PC-3 (cell line): ENCODE measurements at regions not wholly inside any gene's neighbourhood (a gene's known extent, or its start where the extent isn't known, plus 50 kb on each side); places are given as distances from the start of the nearest gene placed in this dataset.
"Not testable (repeated sequence)": the region's sequence is repeated elsewhere in the genome, so short reads cannot be mapped to it uniquely, and the experiment has no call there.

Experiments
- ATAC-seq: fragments of 200-7000 bp; cut with Tn5 transposase; 2 replicates; pipeline ENCODE4 v1.9.1; 2020; ENCODE audit warnings: mild to moderate bottlenecking, moderate library complexity
- BruUV-seq: library from RNA; stranded (reverse); fragments of 400-500 nt; replicated peaks from 2 replicates; lab custom pipeline; 2021; lab: Mats Ljungman, UMichigan
- CTCF ChIA-PET: fragments of 300-600 bp; sonication (Branson Sonifier 250); formaldehyde crosslinking; loops from one replicate; lab custom pipeline; 2022; ENCODE audit warnings: antibody characterized with exemption; lab: Charles Lee
- POLR2A ChIA-PET: fragments of 300-600 bp; sonication (Branson Sonifier 250); formaldehyde crosslinking; loops from one replicate; lab custom pipeline; 2022; ENCODE audit warnings: antibody characterized with exemption; ENCODE audit not compliant: unreplicated experiment; lab: Charles Lee
- DNase-seq: peaks from one replicate; pipeline ENCODE4 v3.0.0-alpha.2; 2015
- H2AFZ ChIP-seq: fragments of 300-600 bp; sonication (generic); 2 replicates; pipeline ENCODE4 v1.6.0; 2016; ENCODE audit warnings: antibody characterized with exemption, low read length
- H3F3A ChIP-seq: fragments of 300-600 bp; sonication (generic); one replicate; pipeline ENCODE4 v1.6.0; 2017; ENCODE audit warnings: antibody characterized with exemption, low read length, control low read depth, mild to moderate bottlenecking; ENCODE audit not compliant: unreplicated experiment
- H3K27ac ChIP-seq: fragments of 300-600 bp; sonication (generic); 2 replicates; pipeline ENCODE4 v1.5.1; 2016; ENCODE audit warnings: mild to moderate bottlenecking, low read length
- H3K27me3 ChIP-seq: fragments of 300-600 bp; sonication (generic); 2 replicates; pipeline ENCODE4 v1.6.1; 2016; ENCODE audit warnings: low read length, mixed read lengths
- H3K36me3 ChIP-seq: fragments of 300-600 bp; sonication (generic); 2 replicates; pipeline ENCODE4 v1.6.1; 2016; ENCODE audit warnings: low read depth, mixed run types, low read length, mixed read lengths
- H3K4me1 ChIP-seq: fragments of 300-600 bp; sonication (generic); 2 replicates; pipeline ENCODE4 v1.5.1; 2016; ENCODE audit warnings: low read length; ENCODE audit not compliant: insufficient read depth
- H3K4me2 ChIP-seq: fragments of 300-600 bp; sonication (generic); 2 replicates; pipeline ENCODE4 v1.6.0; 2016; ENCODE audit warnings: low read length
- H3K4me3 ChIP-seq: fragments of 300-600 bp; sonication (generic); 2 replicates; pipeline ENCODE4 v1.5.1; 2016; ENCODE audit warnings: mild to moderate bottlenecking, low read length, mixed read lengths
- H3K79me2 ChIP-seq: fragments of 300-600 bp; sonication (generic); 2 replicates; pipeline ENCODE4 v1.6.1; 2017; ENCODE audit warnings: low read length, mixed read lengths
- H3K9ac ChIP-seq: fragments of 300-600 bp; sonication (generic); 2 replicates; pipeline ENCODE4 v1.6.0; 2016; ENCODE audit warnings: mild to moderate bottlenecking, low read length
- H3K9me2 ChIP-seq: fragments of 300-600 bp; sonication (generic); replicated peaks from 2 replicates; pipeline ENCODE4 v1.6.1; 2016; ENCODE audit warnings: mixed run types, low read length, mixed read lengths
- H3K9me3 ChIP-seq: fragments of 300-600 bp; sonication (generic); 2 replicates; pipeline ENCODE4 v1.6.1; 2016; ENCODE audit warnings: low read length, mixed read lengths
- H4K20me1 ChIP-seq: fragments of 300-600 bp; sonication (generic); 2 replicates; pipeline ENCODE4 v1.6.1; 2016; ENCODE audit warnings: low read length, mixed read lengths
- EZH2 ChIP-seq: fragments of 300-600 bp; sonication (generic); IDR thresholded peaks from one replicate; pipeline ENCODE4 v1.6.1; 2017; ENCODE audit warnings: antibody characterized with exemption, mild to moderate bottlenecking, low read length; ENCODE audit not compliant: unreplicated experiment
- EZH2phosphoT487 ChIP-seq: fragments of 300-600 bp; sonication (generic); IDR thresholded peaks from 2 replicates; pipeline ENCODE4 v1.6.1; 2018; ENCODE audit warnings: mild to moderate bottlenecking, antibody characterized with exemption, low read length, borderline replicate concordance
- intact Hi-C: fragments of 100-400 bp; cut with micrococcal nuclease; formaldehyde crosslinking; loops from 2 replicates; pipeline ENCODE4 v1.9.0; 2023
- TF ChIP-seq, protein P1 (sequence below): fragments of 300-600 bp; sonication (generic); conservative IDR thresholded peaks from 2 replicates; pipeline ENCODE4 v1.5.1; 2017; ENCODE audit warnings: antibody characterized with exemption, low read depth, mild to moderate bottlenecking, low read length

- Histone ChIP-seq H3K4me2 (no peak overlapping the region), H3K79me2 (no peaks in the 10 kb centered on the region), H4K20me1 (no peaks in the 10 kb centered on the region), H3K9ac (no peak overlapping the region), H3K9me2 (no peaks in the 10 kb centered on the region), H3F3A (no peaks in the 10 kb centered on the region), H3K27me3 (peaks cover 32% of the 10 kb centered on the region), H3K4me1 (no peaks in the 10 kb centered on the region), H3K27ac (no peak overlapping the region), H3K36me3 (no peaks in the 10 kb centered on the region), H2AFZ (no peak overlapping the region), H3K9me3 (no peaks in the 10 kb centered on the region), H3K4me3 (no peak overlapping the region)
- DNase-seq (no peak), ATAC-seq (no peak)
- ChIA-PET CTCF (no interaction called here), POLR2A (no interaction called here)
- TF ChIP-seq, protein P1, sequence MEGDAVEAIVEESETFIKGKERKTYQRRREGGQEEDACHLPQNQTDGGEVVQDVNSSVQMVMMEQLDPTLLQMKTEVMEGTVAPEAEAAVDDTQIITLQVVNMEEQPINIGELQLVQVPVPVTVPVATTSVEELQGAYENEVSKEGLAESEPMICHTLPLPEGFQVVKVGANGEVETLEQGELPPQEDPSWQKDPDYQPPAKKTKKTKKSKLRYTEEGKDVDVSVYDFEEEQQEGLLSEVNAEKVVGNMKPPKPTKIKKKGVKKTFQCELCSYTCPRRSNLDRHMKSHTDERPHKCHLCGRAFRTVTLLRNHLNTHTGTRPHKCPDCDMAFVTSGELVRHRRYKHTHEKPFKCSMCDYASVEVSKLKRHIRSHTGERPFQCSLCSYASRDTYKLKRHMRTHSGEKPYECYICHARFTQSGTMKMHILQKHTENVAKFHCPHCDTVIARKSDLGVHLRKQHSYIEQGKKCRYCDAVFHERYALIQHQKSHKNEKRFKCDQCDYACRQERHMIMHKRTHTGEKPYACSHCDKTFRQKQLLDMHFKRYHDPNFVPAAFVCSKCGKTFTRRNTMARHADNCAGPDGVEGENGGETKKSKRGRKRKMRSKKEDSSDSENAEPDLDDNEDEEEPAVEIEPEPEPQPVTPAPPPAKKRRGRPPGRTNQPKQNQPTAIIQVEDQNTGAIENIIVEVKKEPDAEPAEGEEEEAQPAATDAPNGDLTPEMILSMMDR, result no peak
- no peak for TF ChIP-seq EZH2
- no peak for TF ChIP-seq EZH2phosphoT487
- BruUV-seq, result no TSS peak
- intact Hi-C loops, result no loop called here
Observed at GRCh38 chr6:991192-991591, 298.3 kb upstream of the EXOC2 start.

GRCh38 chr6:984031-984430 lies 291.1 kb upstream of the EXOC2 start:
- H3F3A ChIP-seq, result no peaks in the 10 kb centered on the region
- H3K4me1 ChIP-seq, result no peaks in the 10 kb centered on the region
- no peaks in the 10 kb centered on the region for H3K79me2 ChIP-seq
- H4K20me1 ChIP-seq, result no peaks in the 10 kb centered on the region
- no peak overlapping the region for H3K27ac ChIP-seq
- H3K36me3 ChIP-seq, result no peaks in the 10 kb centered on the region
- POLR2A ChIA-PET, result no interaction called here
- no peak overlapping the region for H3K4me2 ChIP-seq
- H3K27me3 ChIP-seq, result peaks cover 44% of the 10 kb centered on the region
- no peak overlapping the region for H3K4me3 ChIP-seq
- DNase-seq (no peak), ATAC-seq (no peak)
- H2AFZ ChIP-seq, result no peak overlapping the region
- CTCF ChIA-PET, result no interaction called here
- intact Hi-C loops, result no loop called here
- no peak for TF ChIP-seq EZH2phosphoT487
- TF ChIP-seq, protein P1, result no peak
- no peak for TF ChIP-seq EZH2
- no peaks in the 10 kb centered on the region for H3K9me2 ChIP-seq
- BruUV-seq, result no TSS peak
- no peak overlapping the region for H3K9ac ChIP-seq
- no peaks in the 10 kb centered on the region for H3K9me3 ChIP-seq

DNA sequence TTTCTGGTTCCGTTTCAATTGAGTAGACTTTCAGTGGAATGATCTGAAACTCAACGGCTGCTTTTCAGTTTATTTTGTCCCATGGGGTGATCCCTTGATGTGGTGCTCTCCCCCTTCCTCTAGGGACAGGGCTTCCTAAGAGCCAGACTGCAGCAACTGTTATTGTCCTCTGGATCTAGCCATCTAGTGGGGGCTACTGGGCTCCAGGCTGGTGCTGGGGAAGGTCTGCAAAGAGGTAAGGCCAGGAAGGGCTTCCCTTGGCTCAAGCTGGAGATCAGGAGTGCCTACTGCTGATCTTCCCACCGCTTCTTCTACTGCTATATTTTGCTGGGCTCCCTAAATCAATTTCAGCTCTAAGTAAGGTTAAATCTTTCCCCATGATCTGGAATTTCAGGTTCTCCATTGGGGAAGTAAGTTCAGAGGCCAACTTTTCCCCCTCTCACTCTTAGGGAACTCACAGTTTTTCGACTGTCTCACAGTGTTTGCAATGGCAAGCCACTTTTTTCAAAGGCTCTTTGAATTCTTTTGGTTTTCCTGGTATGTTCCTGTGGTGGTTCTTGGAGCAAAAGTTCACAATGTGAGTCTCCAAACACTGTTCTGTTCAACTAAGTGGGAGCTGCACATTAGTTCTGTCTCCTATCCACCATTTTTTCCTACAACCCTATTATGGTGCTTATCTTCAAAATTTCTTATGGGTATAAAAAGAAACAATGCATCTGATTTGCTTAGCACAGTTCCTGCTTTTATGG lies 286.2 kb upstream of the EXOC2 start:
- Histone ChIP-seq H3K27me3 (peaks cover 46% of the 10 kb centered on the region), H2AFZ (no peak overlapping the region), H3F3A (no peaks in the 10 kb centered on the region), H3K9me2 (no peaks in the 10 kb centered on the region), H3K9me3 (no peaks in the 10 kb centered on the region), H3K4me1 (no peaks in the 10 kb centered on the region), H3K79me2 (no peaks in the 10 kb centered on the region), H3K36me3 (no peaks in the 10 kb centered on the region), H4K20me1 (no peaks in the 10 kb centered on the region), H3K27ac (no peak overlapping the region), H3K9ac (no peak overlapping the region), H3K4me2 (no peak overlapping the region), H3K4me3 (no peak overlapping the region)
- ATAC-seq (no peak), DNase-seq (no peak)
- TF ChIP-seq, protein P1, result no peak
- no peak for TF ChIP-seq EZH2phosphoT487
- no peak for TF ChIP-seq EZH2
- POLR2A ChIA-PET, result no interaction called here
- CTCF ChIA-PET, result no interaction called here
- intact Hi-C loops, result no loop called here
- BruUV-seq, result no TSS peak

DNA sequence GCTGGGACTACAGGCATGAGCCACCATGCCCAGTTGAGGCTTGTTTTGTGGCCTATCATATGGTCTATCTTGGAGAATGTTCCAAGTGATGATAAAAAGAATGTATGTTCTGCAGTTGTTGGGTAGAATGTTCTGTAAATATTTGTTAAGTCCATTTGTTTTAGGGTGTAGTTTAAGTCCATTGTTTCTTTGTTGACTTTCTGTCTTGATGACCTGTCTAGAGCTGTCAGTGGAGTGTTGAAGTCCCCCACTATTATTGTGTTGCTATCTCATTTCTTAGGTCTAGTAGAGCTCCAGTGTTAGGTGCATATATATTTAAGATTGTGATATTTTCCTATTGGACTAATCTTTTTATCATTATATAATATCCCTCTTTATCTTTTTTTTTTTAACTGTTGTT lies 284.3 kb upstream of the EXOC2 start:
- H3K27ac ChIP-seq, DNase-seq, H3K4me3 ChIP-seq, H3F3A ChIP-seq, H3K4me1 ChIP-seq, POLR2A ChIA-PET, CTCF ChIA-PET, H3K9me2 ChIP-seq, H3K36me3 ChIP-seq, H3K4me2 ChIP-seq, intact Hi-C loops, H4K20me1 ChIP-seq, ATAC-seq, H2AFZ ChIP-seq, H3K9me3 ChIP-seq, H3K9ac ChIP-seq, BruUV-seq, H3K79me2 ChIP-seq: not testable (repeated sequence)
- peaks cover 37% of the 10 kb centered on the region for H3K27me3 ChIP-seq
